Esophagus squamous epithelium (tissue), 5 donors: ENCODE measurements at regions not wholly inside any gene's neighbourhood (a gene's known extent, or its start where the extent isn't known, plus 50 kb on each side); places are given as distances from the start of the nearest gene placed in this dataset.
A peak's percentile ranks its signal among the peaks of the same experiment; 100 is the strongest.

Source experiments
- DNase-seq: peaks from one replicate; lab custom pipeline; 2025; lab: John Stamatoyannopoulos, UW
- H3K27ac ChIP-seq, 4 donors: fragments of 200-600 bp; sonication (generic); one replicate each; pipeline ENCODE4 v1.5.1; 2016 to 2019; ENCODE audit warnings: mild to moderate bottlenecking in 1 of 4
- H3K27me3 ChIP-seq, 4 donors: fragments of 200-600 bp; sonication (generic); 1 replicate in 3 of 4; 2 replicates in 1 of 4; pipeline versions ENCODE4 v1.5.1 to v1.6.0; 2017 to 2021; ENCODE audit warnings: antibody characterized with exemption in 1 of 4
- H3K36me3 ChIP-seq, 3 donors: fragments of 200-600 bp; sonication (generic); one replicate each; pipeline ENCODE4 v1.5.1; 2016 to 2019
- H3K4me1 ChIP-seq, 3 donors: fragments of 200-600 bp; sonication (generic); one replicate each; pipeline ENCODE4 v1.5.1; 2017 to 2019
- H3K4me3 ChIP-seq, 4 donors: fragments of 200-600 bp; sonication (generic); 1 replicate in 3 of 4; 2 replicates in 1 of 4; pipeline ENCODE4 v1.5.1; 2016 to 2019; ENCODE audit warnings: mild to moderate bottlenecking in 2 of 4, moderate library complexity in 1 of 4
- H3K9me3 ChIP-seq, 3 donors: fragments of 200-600 bp; sonication (generic); one replicate each; pipeline ENCODE4 v1.5.1; 2016 to 2019
- POLR2A ChIP-seq, 4 donors: fragments of 450-650 bp; IDR thresholded peaks; one replicate each; pipeline ENCODE4 v1.6.1; 2017; ENCODE audit warnings: antibody characterized with exemption in 4 of 4, mild to moderate bottlenecking in 4 of 4, moderate library complexity in 3 of 4
- WGBS, 2 donors: methylation state at CpG; one replicate each; pipeline ENCODE4 v1.1.5; 2018; 5-methylcytosine and 5-hydroxymethylcytosine counted together
- intact Hi-C: fragments of 100-400 bp; cut with DNase I; formaldehyde crosslinking; loops from one replicate; pipeline ENCODE4 v1.15.0; 2022
- TF ChIP-seq, protein P1 (sequence below), 6 experiments: fragments of 450-650 bp in 4 of 6; fragments of 200-600 bp in 2 of 6; sonication (generic) in 2 of 6; IDR thresholded peaks; one replicate each; pipeline ENCODE4 v1.5.1; 2016 to 2019; ENCODE audit warnings: antibody characterized with exemption in 6 of 6, mild to moderate bottlenecking in 4 of 6, moderate library complexity in 4 of 6
- donor health status: DM: yes; HTN: yes; CAD: no.

DNA sequence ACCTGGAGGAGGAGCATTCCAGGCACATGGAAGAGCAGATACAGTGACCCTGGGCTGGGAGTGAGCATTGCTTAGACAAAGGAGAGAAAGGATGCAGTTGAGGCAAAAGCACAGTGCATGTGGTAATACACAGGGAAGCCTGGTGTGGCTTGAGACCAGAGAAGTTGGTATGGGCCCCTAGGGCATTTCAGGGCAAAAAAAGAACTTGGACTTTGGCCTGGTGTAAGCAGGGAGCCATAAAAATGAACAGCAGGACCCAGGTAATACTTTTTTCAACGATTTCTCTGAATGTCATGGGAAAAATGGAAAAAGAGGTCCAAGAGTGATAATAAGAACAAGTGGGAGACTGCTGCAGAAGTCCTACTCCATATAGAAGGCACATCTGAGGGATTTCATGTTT is 163.9 kb downstream of the ASCL4 start:
- no peaks in the 10 kb centered on the region for H3K4me1 ChIP-seq
- H3K9me3 ChIP-seq, result no peaks in the 10 kb centered on the region
- DNase-seq, result no peak
- no peak overlapping the region for H3K4me3 ChIP-seq
- peaks cover 0 to 63% (median 0%) of the 10 kb centered on the region in 4 donors for H3K27me3 ChIP-seq
- intact Hi-C loops, result no loop called here
- no peaks in the 10 kb centered on the region for H3K36me3 ChIP-seq
- TF ChIP-seq, protein P1, sequence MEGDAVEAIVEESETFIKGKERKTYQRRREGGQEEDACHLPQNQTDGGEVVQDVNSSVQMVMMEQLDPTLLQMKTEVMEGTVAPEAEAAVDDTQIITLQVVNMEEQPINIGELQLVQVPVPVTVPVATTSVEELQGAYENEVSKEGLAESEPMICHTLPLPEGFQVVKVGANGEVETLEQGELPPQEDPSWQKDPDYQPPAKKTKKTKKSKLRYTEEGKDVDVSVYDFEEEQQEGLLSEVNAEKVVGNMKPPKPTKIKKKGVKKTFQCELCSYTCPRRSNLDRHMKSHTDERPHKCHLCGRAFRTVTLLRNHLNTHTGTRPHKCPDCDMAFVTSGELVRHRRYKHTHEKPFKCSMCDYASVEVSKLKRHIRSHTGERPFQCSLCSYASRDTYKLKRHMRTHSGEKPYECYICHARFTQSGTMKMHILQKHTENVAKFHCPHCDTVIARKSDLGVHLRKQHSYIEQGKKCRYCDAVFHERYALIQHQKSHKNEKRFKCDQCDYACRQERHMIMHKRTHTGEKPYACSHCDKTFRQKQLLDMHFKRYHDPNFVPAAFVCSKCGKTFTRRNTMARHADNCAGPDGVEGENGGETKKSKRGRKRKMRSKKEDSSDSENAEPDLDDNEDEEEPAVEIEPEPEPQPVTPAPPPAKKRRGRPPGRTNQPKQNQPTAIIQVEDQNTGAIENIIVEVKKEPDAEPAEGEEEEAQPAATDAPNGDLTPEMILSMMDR (IDR thresholded peaks at IDR 0.05), result no peak
- no peak for TF ChIP-seq POLR2A (IDR thresholded peaks at IDR 0.05)
- H3K27ac ChIP-seq, result no peak overlapping the region
- 17 to 30% methylated on average over 1 of the region's 1 CpG for WGBS, 2 donors

DNA sequence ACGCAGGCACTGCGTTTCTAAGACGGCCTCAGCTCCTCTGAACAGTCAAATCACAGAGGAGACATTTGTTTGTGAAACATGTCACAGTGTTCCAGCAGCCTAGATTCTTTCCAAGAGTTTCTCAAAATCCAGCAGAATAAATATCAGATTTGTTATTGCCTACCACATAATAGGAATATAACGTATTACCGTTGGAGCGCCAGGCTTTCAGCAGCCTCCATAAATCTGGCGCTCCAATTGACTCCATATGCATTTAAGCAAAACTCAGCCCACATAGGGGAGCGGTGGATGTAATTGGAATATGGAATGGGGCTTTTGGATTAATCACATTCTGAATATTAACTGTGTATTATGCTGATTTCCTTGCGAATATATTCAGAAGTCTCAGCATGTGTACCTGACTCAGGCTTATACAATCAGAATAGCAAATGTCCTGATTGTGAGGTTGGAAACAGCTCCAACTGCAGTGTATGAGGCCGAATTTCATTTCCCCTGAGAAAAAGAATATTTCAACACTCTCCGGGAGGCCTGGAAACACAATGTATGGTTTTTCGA is 174.0 kb downstream of the ASCL4 start:
- Histone ChIP-seq H3K4me3 (no peak overlapping the region), H3K27me3 (peaks cover 0 to 18% (median 0%) of the 10 kb centered on the region in 4 donors), H3K9me3 (no peaks in the 10 kb centered on the region), H3K4me1 (no peaks in the 10 kb centered on the region), H3K27ac (peak overlapping the region in 1 of 4 donors; percentile 0), H3K36me3 (no peaks in the 10 kb centered on the region)
- WGBS, 2 donors, result 72 to 74% methylated on average over 12 of the region's 12 CpGs
- no peak for TF ChIP-seq POLR2A (IDR thresholded peaks at IDR 0.05)
- TF ChIP-seq, protein P1 (IDR thresholded peaks at IDR 0.05), result no peak
- intact Hi-C loops, result no loop called here
- no peak for DNase-seq

GRCh38 chr12:107951024-107951423 is 176.5 kb downstream of the ASCL4 start:
- no peak overlapping the region for H3K27ac ChIP-seq
- H3K36me3 ChIP-seq, result no peaks in the 10 kb centered on the region
- peaks cover 0 to 25% (median 0%) of the 10 kb centered on the region in 4 donors for H3K27me3 ChIP-seq
- 70 to 74% methylated on average over 2 of the region's 2 CpGs for WGBS, 2 donors
- TF ChIP-seq, protein P1 (IDR thresholded peaks at IDR 0.05), result no peak
- no peak for TF ChIP-seq POLR2A (IDR thresholded peaks at IDR 0.05)
- no peaks in the 10 kb centered on the region for H3K9me3 ChIP-seq
- no peak overlapping the region for H3K4me3 ChIP-seq
- H3K4me1 ChIP-seq, result no peaks in the 10 kb centered on the region
- intact Hi-C loops, result no loop called here
- no peak for DNase-seq

DNA sequence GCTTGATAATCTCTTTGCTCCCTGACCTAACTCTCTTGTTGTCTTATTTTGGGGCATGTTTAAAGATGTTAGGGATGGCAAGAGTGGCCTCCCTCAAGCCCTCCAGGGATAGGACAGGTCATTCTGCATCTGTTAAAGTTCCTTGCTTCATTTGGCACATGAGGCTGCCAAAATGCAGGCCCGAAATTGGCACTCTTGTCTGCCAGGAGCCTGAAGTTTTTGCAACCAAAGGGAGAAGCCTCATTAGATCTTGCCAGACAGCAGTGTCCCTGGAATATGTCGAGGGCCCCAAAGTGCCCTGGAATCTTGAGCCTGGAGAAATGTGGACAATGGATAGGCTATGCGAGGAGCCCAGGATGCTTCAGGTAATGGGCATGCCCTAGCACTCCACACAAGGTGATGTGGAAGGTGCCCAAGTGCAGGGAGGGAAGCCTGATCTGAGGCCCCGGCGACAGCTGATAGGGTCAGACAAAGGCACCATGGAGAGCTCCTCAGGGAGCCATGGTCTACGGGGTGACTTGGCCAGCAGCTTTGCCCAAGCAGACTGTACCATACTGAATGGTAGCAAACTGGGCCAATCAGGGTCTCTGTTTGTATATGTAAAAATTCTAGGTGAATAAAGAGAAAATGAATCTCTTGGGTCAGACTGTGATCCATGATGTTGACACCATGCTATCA is 173.0 kb upstream of the WSCD2 start:
- H3K4me3 ChIP-seq, result no peak overlapping the region
- TF ChIP-seq, protein P1 (IDR thresholded peaks at IDR 0.05), result no peak
- TF ChIP-seq POLR2A (IDR thresholded peaks at IDR 0.05), result no peak
- no peaks in the 10 kb centered on the region for H3K4me1 ChIP-seq
- H3K27me3 ChIP-seq, result peaks cover 0 to 11% (median 0%) of the 10 kb centered on the region in 4 donors
- H3K27ac ChIP-seq, result no peak overlapping the region
- DNase-seq, result no peak
- intact Hi-C loops, result no loop called here
- H3K36me3 ChIP-seq, result no peaks in the 10 kb centered on the region
- WGBS, 2 donors, result 39 to 45% methylated on average over 4 to 5 of the region's 6 CpGs
- H3K9me3 ChIP-seq, result no peaks in the 10 kb centered on the region

- TF ChIP-seq, protein P1 (IDR thresholded peaks at IDR 0.05), result no peak
- no peak for TF ChIP-seq POLR2A (IDR thresholded peaks at IDR 0.05)
- peaks cover 0 to 11% (median 0%) of the 10 kb centered on the region in 4 donors for H3K27me3 ChIP-seq
- no peak overlapping the region for H3K4me3 ChIP-seq
- no peak for DNase-seq
- no peaks in the 10 kb centered on the region for H3K4me1 ChIP-seq
- H3K36me3 ChIP-seq, result no peaks in the 10 kb centered on the region
- H3K27ac ChIP-seq, result no peak overlapping the region
- intact Hi-C loops, result no loop called here
- no peaks in the 10 kb centered on the region for H3K9me3 ChIP-seq
These were observed 171.6 kb upstream of the WSCD2 start for GRCh38 chr12:107957459-107957858.
